Fibroblast of villous mesenchyme (primary cell): ENCODE measurements at regions not wholly inside any gene's neighbourhood (a gene's known extent, or its start where the extent isn't known, plus 50 kb on each side); places are given as distances from the start of the nearest gene placed in this dataset.

ENCODE experiments used
- DNase-seq: peaks from one replicate; pipeline ENCODE4 v3.0.0-alpha.2; 2010; ENCODE audit warnings: low read depth
- H3K4me3 ChIP-seq: 2 replicates; pipeline ENCODE4 v1.5.1; 2011; ENCODE audit warnings: low read depth, mild to moderate bottlenecking, low read length
- TF ChIP-seq, protein P1 (sequence below): IDR thresholded peaks from 2 replicates; pipeline ENCODE4 v1.5.1; 2012; ENCODE audit warnings: low read depth, mild to moderate bottlenecking, low read length; ENCODE audit not compliant: insufficient read depth

- TF ChIP-seq, protein P1, sequence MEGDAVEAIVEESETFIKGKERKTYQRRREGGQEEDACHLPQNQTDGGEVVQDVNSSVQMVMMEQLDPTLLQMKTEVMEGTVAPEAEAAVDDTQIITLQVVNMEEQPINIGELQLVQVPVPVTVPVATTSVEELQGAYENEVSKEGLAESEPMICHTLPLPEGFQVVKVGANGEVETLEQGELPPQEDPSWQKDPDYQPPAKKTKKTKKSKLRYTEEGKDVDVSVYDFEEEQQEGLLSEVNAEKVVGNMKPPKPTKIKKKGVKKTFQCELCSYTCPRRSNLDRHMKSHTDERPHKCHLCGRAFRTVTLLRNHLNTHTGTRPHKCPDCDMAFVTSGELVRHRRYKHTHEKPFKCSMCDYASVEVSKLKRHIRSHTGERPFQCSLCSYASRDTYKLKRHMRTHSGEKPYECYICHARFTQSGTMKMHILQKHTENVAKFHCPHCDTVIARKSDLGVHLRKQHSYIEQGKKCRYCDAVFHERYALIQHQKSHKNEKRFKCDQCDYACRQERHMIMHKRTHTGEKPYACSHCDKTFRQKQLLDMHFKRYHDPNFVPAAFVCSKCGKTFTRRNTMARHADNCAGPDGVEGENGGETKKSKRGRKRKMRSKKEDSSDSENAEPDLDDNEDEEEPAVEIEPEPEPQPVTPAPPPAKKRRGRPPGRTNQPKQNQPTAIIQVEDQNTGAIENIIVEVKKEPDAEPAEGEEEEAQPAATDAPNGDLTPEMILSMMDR, result no peak
- DNase-seq, result no peak
- H3K4me3 ChIP-seq, result no peak overlapping the region
These were observed 605.2 kb downstream of the KLHL13 start for GRCh38 chrX:117511379-117511778.

DNA sequence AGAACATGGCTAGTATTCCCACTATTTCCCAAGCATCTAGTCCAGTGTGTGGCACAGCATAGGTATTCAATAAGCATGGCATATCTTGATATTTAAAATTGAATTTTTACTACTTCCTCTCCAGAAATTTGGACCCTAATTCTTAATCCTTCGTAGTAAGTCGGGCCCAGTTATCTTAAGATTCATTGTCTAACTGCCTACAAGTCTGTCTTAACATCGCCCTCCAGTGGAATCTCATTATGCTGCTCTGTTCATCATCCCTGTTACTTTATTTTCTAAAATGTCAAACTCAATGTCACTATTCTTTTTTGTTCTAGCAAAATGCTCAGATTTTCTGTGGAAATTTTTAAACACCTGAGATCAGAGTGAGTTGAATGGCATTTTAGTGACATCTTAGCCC, 606.2 kb downstream of the KLHL13 start:
- no peak for DNase-seq
- TF ChIP-seq, protein P1, result no peak
- no peak overlapping the region for H3K4me3 ChIP-seq

DNA sequence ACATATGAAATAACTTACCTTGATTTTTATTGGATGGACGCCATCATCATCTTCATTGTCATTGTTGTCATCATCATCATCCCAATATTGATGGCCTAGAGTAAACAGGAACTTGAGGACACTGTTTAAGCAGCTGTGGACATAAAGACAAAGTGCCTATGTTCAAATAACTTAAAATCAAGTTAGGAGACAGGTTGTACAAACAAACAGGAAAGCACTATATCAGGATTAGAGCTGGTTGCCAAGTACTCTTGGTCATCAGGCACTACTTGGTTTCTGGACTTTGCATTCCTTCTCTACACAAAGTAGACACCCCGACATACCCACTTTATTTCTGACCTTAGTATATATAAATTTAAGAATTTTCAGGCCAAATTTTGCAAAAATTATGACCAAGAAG, 608.6 kb downstream of the KLHL13 start:
- TF ChIP-seq, protein P1, result no peak
- DNase-seq, result no peak
- no peak overlapping the region for H3K4me3 ChIP-seq

GRCh38 chrX:117487421-117487820, 629.2 kb downstream of the KLHL13 start:
- DNase-seq, result no peak
- TF ChIP-seq, protein P1, result no peak
- H3K4me3 ChIP-seq, result no peak overlapping the region

DNA sequence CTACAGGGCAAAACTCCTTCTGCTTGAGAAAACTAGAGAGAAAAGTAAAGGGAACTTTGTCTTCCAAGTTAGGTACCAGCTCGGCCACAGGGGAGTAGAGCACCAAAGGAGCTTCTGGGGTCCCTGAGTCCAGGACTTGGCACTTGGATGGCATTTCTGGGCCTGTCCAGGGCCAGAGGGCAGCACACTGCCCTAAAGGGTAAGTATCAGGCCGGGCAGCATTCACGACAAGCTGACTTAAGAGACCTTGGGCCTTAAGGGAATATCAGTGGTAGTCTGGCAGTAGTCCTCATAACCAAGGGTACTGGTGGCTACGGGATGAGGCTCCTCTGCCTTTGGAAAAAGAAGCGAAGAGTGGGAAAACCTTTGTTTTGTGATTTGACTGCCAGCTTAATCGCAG, 632.7 kb downstream of the KLHL13 start:
- TF ChIP-seq, protein P1, result no peak
- DNase-seq, result no peak
- H3K4me3 ChIP-seq, result no peak overlapping the region

- H3K4me3 ChIP-seq, result no peak overlapping the region
- TF ChIP-seq, protein P1, result no peak
- no peak for DNase-seq
These were observed 658.2 kb downstream of the KLHL13 start for GRCh38 chrX:117458243-117458968.

- no peak for DNase-seq
- no peak overlapping the region for H3K4me3 ChIP-seq
- TF ChIP-seq, protein P1, result no peak
These were observed 660.8 kb downstream of the KLHL13 start for GRCh38 chrX:117455787-117456186.
